ENCODE measurements at regions not wholly inside any gene's neighbourhood (a gene's known extent, or its start where the extent isn't known, plus 50 kb on each side); places are given as distances from the start of the nearest gene placed in this dataset.

DNA sequence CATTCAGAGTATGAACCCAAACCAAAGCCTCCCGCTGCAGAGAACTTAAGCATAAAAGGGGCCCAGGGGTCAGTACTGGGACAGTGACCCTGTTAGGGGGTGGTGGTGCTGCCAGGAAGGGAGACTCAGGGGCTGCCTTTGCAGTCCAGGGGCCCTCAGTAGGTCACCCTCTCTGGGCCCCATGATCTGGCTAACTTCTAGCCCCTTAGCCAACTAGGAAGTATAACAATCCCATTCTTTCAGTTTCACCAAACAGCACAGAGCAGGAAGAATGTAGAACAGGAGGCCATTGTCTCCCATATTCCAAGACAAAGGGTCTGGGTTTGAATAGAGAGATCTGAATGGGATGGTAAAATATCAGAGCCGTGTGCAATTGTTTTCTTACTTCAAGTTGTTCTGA is 378.6 kb upstream of the C16orf82 start:
- no peaks in the 10 kb centered on the region for H3K4me1 ChIP-seq (ENCODE audit: low read depth)
- H3K4me3 ChIP-seq: no peak overlapping the region
- intact Hi-C loops (cut with DNase I, micrococcal nuclease): no loop called here
- TF ChIP-seq, protein P1, sequence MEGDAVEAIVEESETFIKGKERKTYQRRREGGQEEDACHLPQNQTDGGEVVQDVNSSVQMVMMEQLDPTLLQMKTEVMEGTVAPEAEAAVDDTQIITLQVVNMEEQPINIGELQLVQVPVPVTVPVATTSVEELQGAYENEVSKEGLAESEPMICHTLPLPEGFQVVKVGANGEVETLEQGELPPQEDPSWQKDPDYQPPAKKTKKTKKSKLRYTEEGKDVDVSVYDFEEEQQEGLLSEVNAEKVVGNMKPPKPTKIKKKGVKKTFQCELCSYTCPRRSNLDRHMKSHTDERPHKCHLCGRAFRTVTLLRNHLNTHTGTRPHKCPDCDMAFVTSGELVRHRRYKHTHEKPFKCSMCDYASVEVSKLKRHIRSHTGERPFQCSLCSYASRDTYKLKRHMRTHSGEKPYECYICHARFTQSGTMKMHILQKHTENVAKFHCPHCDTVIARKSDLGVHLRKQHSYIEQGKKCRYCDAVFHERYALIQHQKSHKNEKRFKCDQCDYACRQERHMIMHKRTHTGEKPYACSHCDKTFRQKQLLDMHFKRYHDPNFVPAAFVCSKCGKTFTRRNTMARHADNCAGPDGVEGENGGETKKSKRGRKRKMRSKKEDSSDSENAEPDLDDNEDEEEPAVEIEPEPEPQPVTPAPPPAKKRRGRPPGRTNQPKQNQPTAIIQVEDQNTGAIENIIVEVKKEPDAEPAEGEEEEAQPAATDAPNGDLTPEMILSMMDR (IDR thresholded peaks at IDR 0.05): no peak
- H3K36me3 ChIP-seq (ENCODE audit: low read depth): no peaks in the 10 kb centered on the region
- ATAC-seq: no peak
- H3K9me3 ChIP-seq: no peaks in the 10 kb centered on the region
- no peak for DNase-seq

DNA sequence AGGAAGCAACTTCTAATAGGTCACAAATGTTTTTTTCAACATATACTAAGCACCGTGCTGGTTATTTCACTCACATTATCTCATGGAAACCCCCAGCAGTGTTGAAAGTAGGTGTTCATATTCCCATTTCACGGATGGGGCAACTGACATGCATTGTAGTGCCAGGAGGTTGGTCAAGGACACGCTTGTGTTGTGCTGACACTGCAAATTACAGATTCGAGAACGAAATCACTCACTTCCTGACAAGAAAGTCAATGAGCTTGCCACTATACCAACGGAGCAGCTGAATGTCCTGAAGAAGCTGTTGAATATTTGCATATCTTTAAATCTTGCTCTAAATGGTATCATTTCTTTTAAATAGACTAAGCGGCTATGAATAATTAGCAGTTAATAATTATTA is 378.0 kb upstream of the C16orf82 start:
- no peak for DNase-seq
- H3K4me3 ChIP-seq: no peak overlapping the region
- H3K36me3 ChIP-seq (ENCODE audit: low read depth): no peaks in the 10 kb centered on the region
- no peaks in the 10 kb centered on the region for H3K4me1 ChIP-seq (ENCODE audit: low read depth)
- no peak for ATAC-seq
- intact Hi-C loops (cut with DNase I, micrococcal nuclease): no loop called here
- TF ChIP-seq, protein P1 (IDR thresholded peaks at IDR 0.05): no peak
- H3K9me3 ChIP-seq: no peaks in the 10 kb centered on the region

- no peak for ATAC-seq
- TF ChIP-seq, protein P1 (IDR thresholded peaks at IDR 0.05): no peak
- H3K4me3 ChIP-seq: no peak overlapping the region
- H3K9me3 ChIP-seq: no peaks in the 10 kb centered on the region
- no peaks in the 10 kb centered on the region for H3K36me3 ChIP-seq (ENCODE audit: low read depth)
- no peak for DNase-seq
- no peaks in the 10 kb centered on the region for H3K4me1 ChIP-seq (ENCODE audit: low read depth)
- intact Hi-C loops (cut with DNase I, micrococcal nuclease): no loop called here
Observed at GRCh38 chr16:26692658-26693057, 374.1 kb upstream of the C16orf82 start.

DNA sequence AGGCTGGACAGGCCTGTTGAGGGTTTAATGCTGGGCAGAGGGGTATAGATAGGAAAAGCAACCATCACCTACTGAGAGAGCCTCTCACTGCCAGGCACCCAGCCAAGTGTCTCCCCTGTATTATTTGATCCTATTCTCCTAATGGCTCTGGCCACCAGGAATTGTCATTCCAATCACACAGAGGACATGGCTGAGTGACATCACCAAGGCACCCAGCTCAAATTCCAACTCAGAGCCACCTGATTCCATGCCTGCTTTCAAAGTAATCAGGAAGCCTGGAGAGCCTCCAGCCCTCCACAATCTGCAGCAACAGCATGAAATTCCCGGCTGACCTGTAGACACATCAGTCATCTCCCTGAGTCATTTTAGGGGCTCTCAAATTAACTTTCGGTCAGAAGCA is 368.9 kb upstream of the C16orf82 start:
- intact Hi-C loops (cut with DNase I, micrococcal nuclease): no loop called here
- DNase-seq (no peak), ATAC-seq (no peak)
- no peaks in the 10 kb centered on the region for H3K36me3 ChIP-seq (ENCODE audit: low read depth)
- no peaks in the 10 kb centered on the region for H3K4me1 ChIP-seq (ENCODE audit: low read depth)
- H3K9me3 ChIP-seq: no peaks in the 10 kb centered on the region
- no peak overlapping the region for H3K4me3 ChIP-seq
- TF ChIP-seq, protein P1 (IDR thresholded peaks at IDR 0.05): no peak

DNA sequence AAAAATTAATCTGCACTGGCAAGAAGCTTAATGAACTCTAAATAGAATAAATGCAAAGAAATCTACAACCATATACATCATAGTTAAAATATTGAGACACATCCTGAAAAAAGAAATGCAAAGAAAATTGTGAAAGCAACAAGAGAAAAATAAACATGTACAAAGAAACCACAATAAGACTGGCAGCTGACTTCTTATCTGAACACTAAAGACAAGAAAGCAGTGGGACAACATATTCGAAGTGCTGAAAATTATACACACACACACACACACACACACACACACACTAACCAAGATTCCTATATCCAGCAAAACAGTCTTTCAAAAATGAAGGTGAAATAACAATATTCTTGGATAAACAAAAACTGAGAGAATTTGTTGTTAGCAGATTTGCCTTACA is 366.5 kb upstream of the C16orf82 start:
- Histone ChIP-seq H3K4me1 (ENCODE audit: low read depth) (no peaks in the 10 kb centered on the region), H3K4me3 (no peak overlapping the region), H3K36me3 (ENCODE audit: low read depth) (no peaks in the 10 kb centered on the region), H3K9me3 (no peaks in the 10 kb centered on the region)
- DNase-seq (no peak), ATAC-seq (no peak)
- intact Hi-C loops (cut with DNase I, micrococcal nuclease): no loop called here
- TF ChIP-seq, protein P1 (IDR thresholded peaks at IDR 0.05): no peak

- TF ChIP-seq, protein P1 (IDR thresholded peaks at IDR 0.05): no peak
Observed at GRCh38 chr16:26701243-26701886, 365.4 kb upstream of the C16orf82 start.

More at GRCh38 chr16:26701243-26701886, 365.4 kb upstream of the C16orf82 start:
- H3K9me3 ChIP-seq: no peaks in the 10 kb centered on the region
- no peaks in the 10 kb centered on the region for H3K36me3 ChIP-seq (ENCODE audit: low read depth)
- ATAC-seq: no peak
- H3K4me3 ChIP-seq: no peak overlapping the region
- intact Hi-C loops (cut with DNase I, micrococcal nuclease): no loop called here
- no peak for DNase-seq
- no peaks in the 10 kb centered on the region for H3K4me1 ChIP-seq (ENCODE audit: low read depth)
